Esophagus squamous epithelium (tissue), 5 donors: ENCODE measurements at regions not wholly inside any gene's neighbourhood (a gene's known extent, or its start where the extent isn't known, plus 50 kb on each side); places are given as distances from the start of the nearest gene placed in this dataset.

Experiments
- DNase-seq: peaks from one replicate; lab custom pipeline; 2025; lab: John Stamatoyannopoulos, UW
- H3K27ac ChIP-seq, 4 donors: fragments of 200-600 bp; sonication (generic); one replicate each; pipeline ENCODE4 v1.5.1; 2016 to 2019; ENCODE audit warnings: mild to moderate bottlenecking in 1 of 4
- H3K27me3 ChIP-seq, 4 donors: fragments of 200-600 bp; sonication (generic); 1 replicate in 3 of 4; 2 replicates in 1 of 4; pipeline versions ENCODE4 v1.5.1 to v1.6.0; 2017 to 2021; ENCODE audit warnings: antibody characterized with exemption in 1 of 4
- H3K36me3 ChIP-seq, 3 donors: fragments of 200-600 bp; sonication (generic); one replicate each; pipeline ENCODE4 v1.5.1; 2016 to 2019
- H3K4me1 ChIP-seq, 3 donors: fragments of 200-600 bp; sonication (generic); one replicate each; pipeline ENCODE4 v1.5.1; 2017 to 2019
- H3K4me3 ChIP-seq, 4 donors: fragments of 200-600 bp; sonication (generic); 1 replicate in 3 of 4; 2 replicates in 1 of 4; pipeline ENCODE4 v1.5.1; 2016 to 2019; ENCODE audit warnings: mild to moderate bottlenecking in 2 of 4, moderate library complexity in 1 of 4
- H3K9me3 ChIP-seq, 3 donors: fragments of 200-600 bp; sonication (generic); one replicate each; pipeline ENCODE4 v1.5.1; 2016 to 2019
- CTCF ChIP-seq, 6 experiments: fragments of 450-650 bp in 4 of 6; fragments of 200-600 bp in 2 of 6; sonication (generic) in 2 of 6; IDR thresholded peaks; one replicate each; pipeline ENCODE4 v1.5.1; 2016 to 2019; ENCODE audit warnings: antibody characterized with exemption in 6 of 6, mild to moderate bottlenecking in 4 of 6, moderate library complexity in 4 of 6
- POLR2A ChIP-seq, 4 donors: fragments of 450-650 bp; IDR thresholded peaks; one replicate each; pipeline ENCODE4 v1.6.1; 2017; ENCODE audit warnings: antibody characterized with exemption in 4 of 4, mild to moderate bottlenecking in 4 of 4, moderate library complexity in 3 of 4
- WGBS, 2 donors: methylation state at CpG; one replicate each; pipeline ENCODE4 v1.1.5; 2018; 5-methylcytosine and 5-hydroxymethylcytosine counted together
- intact Hi-C: fragments of 100-400 bp; cut with DNase I; formaldehyde crosslinking; loops from one replicate; pipeline ENCODE4 v1.15.0; 2022
- donor health status: DM: yes; HTN: yes; CAD: no.

GRCh38 chr15:60138397-60138968 is 134.4 kb downstream of the FOXB1 start:
- Histone ChIP-seq H3K27me3 (peaks cover 0 to 70% (median 0%) of the 10 kb centered on the region in 4 donors), H3K36me3 (no peaks in the 10 kb centered on the region), H3K4me3 (no peak overlapping the region), H3K4me1 (no peaks in the 10 kb centered on the region), H3K27ac (no peak overlapping the region), H3K9me3 (no peaks in the 10 kb centered on the region)
- intact Hi-C loops = no loop called here
- TF ChIP-seq CTCF (IDR thresholded peaks at IDR 0.05) = no peak
- TF ChIP-seq POLR2A (IDR thresholded peaks at IDR 0.05) = no peak
- DNase-seq = no peak
- 78 to 79% methylated on average over 3 of the region's 3 CpGs for WGBS, 2 donors

- no peak overlapping the region for H3K27ac ChIP-seq
- intact Hi-C loops = no loop called here
- no peaks in the 10 kb centered on the region for H3K36me3 ChIP-seq
- WGBS, 2 donors = 69 to 71% methylated on average over 4 of the region's 4 CpGs
- peaks cover 0 to 72% (median 0%) of the 10 kb centered on the region in 4 donors for H3K27me3 ChIP-seq
- TF ChIP-seq POLR2A (IDR thresholded peaks at IDR 0.05) (no peak), CTCF (IDR thresholded peaks at IDR 0.05) (no peak)
- H3K9me3 ChIP-seq = no peaks in the 10 kb centered on the region
- no peak for DNase-seq
- H3K4me1 ChIP-seq = no peaks in the 10 kb centered on the region
- no peak overlapping the region for H3K4me3 ChIP-seq
Observed at GRCh38 chr15:60152386-60152785, 148.3 kb downstream of the FOXB1 start.

- intact Hi-C loops = no loop called here
- no peak overlapping the region for H3K27ac ChIP-seq
- no peaks in the 10 kb centered on the region for H3K4me1 ChIP-seq
- TF ChIP-seq CTCF (IDR thresholded peaks at IDR 0.05) = no peak
- TF ChIP-seq POLR2A (IDR thresholded peaks at IDR 0.05) = no peak
- peaks cover 0 to 66% (median 0%) of the 10 kb centered on the region in 4 donors for H3K27me3 ChIP-seq
- H3K9me3 ChIP-seq = no peaks in the 10 kb centered on the region
- H3K36me3 ChIP-seq = no peaks in the 10 kb centered on the region
- WGBS, 2 donors = 37 to 43% methylated on average over 4 of the region's 4 CpGs
- no peak overlapping the region for H3K4me3 ChIP-seq
- no peak for DNase-seq
Observed at GRCh38 chr15:60154764-60155325, 150.7 kb downstream of the FOXB1 start.

GRCh38 chr15:60155661-60156060 is 151.6 kb downstream of the FOXB1 start:
- TF ChIP-seq POLR2A (IDR thresholded peaks at IDR 0.05) (no peak), CTCF (IDR thresholded peaks at IDR 0.05) (no peak)
- H3K27ac ChIP-seq = no peak overlapping the region
- H3K36me3 ChIP-seq = no peaks in the 10 kb centered on the region
- no peaks in the 10 kb centered on the region for H3K4me1 ChIP-seq
- no peak for DNase-seq
- no peaks in the 10 kb centered on the region for H3K9me3 ChIP-seq
- H3K4me3 ChIP-seq = no peak overlapping the region
- intact Hi-C loops = no loop called here
- peaks cover 0 to 64% (median 0%) of the 10 kb centered on the region in 4 donors for H3K27me3 ChIP-seq
- WGBS, 2 donors = 35 to 48% methylated on average over 3 of the region's 3 CpGs

- WGBS, 2 donors = 80 to 84% methylated on average over 5 of the region's 5 CpGs
- H3K27ac ChIP-seq = no peak overlapping the region
Observed at GRCh38 chr15:60160909-60161308, 156.8 kb downstream of the FOXB1 start.

More at GRCh38 chr15:60160909-60161308, 156.8 kb downstream of the FOXB1 start:
- Histone ChIP-seq H3K9me3 (no peaks in the 10 kb centered on the region), H3K27me3 (peaks cover 0 to 54% (median 0%) of the 10 kb centered on the region in 4 donors), H3K4me3 (no peak overlapping the region), H3K36me3 (no peaks in the 10 kb centered on the region), H3K4me1 (no peaks in the 10 kb centered on the region)
- no peak for DNase-seq
- no peak for TF ChIP-seq CTCF (IDR thresholded peaks at IDR 0.05)
- no peak for TF ChIP-seq POLR2A (IDR thresholded peaks at IDR 0.05)
- intact Hi-C loops = no loop called here
